GM20000 (cell line): ENCODE measurements at regions not wholly inside any gene's neighbourhood (a gene's known extent, or its start where the extent isn't known, plus 50 kb on each side); places are given as distances from the start of the nearest gene placed in this dataset.
"Not testable (repeated sequence)": the region's sequence is repeated elsewhere in the genome, so short reads cannot be mapped to it uniquely, and the experiment has no call there.

ENCODE experiments used
- DNase-seq: peaks from one replicate; pipeline ENCODE4 v3.0.0; 2012; ENCODE audit warnings: low spot score
- TF ChIP-seq, protein P1 (sequence below): IDR thresholded peaks from 2 replicates; pipeline ENCODE4 v1.5.1; 2012; ENCODE audit warnings: mild to moderate bottlenecking, control low read depth; ENCODE audit errors: extremely low read depth, missing control alignments

DNA sequence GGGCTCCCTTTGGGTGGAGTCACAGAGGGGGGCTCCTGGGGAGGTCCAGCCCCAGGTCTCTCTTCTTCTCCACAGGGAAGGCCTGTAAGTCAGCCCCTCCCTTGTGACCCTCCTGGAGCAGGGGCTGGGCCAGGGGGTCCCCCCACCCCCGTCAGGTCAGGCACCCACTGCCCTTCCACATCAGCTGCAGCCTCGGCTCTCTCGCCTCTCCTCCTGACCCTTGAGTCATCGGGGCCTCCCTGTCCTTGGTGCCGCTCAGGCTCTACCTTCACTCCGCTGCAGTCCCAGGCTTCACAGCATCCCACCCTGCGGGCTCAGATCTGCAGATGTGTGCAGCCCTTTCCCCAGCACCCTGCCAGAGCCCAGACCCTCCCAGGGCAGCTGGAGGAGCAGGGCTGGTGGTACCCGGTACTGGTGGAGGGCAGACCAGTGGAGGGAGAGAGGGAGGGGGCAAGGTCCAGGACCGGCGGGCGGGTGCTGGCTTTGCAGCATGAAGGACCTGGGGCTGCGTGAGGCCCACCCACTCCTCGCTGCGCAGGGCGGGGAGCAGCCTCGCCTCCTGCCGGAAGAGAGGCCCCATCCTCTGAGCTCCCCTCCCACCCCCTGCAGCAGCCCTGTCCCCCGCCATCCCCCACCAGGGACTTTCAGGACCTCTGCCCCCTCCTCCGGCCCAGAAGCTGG, 117.1 kb downstream of the FAM53A start:
- TF ChIP-seq, protein P1, sequence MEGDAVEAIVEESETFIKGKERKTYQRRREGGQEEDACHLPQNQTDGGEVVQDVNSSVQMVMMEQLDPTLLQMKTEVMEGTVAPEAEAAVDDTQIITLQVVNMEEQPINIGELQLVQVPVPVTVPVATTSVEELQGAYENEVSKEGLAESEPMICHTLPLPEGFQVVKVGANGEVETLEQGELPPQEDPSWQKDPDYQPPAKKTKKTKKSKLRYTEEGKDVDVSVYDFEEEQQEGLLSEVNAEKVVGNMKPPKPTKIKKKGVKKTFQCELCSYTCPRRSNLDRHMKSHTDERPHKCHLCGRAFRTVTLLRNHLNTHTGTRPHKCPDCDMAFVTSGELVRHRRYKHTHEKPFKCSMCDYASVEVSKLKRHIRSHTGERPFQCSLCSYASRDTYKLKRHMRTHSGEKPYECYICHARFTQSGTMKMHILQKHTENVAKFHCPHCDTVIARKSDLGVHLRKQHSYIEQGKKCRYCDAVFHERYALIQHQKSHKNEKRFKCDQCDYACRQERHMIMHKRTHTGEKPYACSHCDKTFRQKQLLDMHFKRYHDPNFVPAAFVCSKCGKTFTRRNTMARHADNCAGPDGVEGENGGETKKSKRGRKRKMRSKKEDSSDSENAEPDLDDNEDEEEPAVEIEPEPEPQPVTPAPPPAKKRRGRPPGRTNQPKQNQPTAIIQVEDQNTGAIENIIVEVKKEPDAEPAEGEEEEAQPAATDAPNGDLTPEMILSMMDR = no peak
- no peak for DNase-seq

- not testable (repeated sequence) for DNase-seq
These were observed 117.7 kb downstream of the FAM53A start for GRCh38 chr4:1566301-1566837.

- TF ChIP-seq, protein P1 = no peak
- DNase-seq = no peak
These were observed 118.4 kb downstream of the FAM53A start for GRCh38 chr4:1565598-1566295.

DNA sequence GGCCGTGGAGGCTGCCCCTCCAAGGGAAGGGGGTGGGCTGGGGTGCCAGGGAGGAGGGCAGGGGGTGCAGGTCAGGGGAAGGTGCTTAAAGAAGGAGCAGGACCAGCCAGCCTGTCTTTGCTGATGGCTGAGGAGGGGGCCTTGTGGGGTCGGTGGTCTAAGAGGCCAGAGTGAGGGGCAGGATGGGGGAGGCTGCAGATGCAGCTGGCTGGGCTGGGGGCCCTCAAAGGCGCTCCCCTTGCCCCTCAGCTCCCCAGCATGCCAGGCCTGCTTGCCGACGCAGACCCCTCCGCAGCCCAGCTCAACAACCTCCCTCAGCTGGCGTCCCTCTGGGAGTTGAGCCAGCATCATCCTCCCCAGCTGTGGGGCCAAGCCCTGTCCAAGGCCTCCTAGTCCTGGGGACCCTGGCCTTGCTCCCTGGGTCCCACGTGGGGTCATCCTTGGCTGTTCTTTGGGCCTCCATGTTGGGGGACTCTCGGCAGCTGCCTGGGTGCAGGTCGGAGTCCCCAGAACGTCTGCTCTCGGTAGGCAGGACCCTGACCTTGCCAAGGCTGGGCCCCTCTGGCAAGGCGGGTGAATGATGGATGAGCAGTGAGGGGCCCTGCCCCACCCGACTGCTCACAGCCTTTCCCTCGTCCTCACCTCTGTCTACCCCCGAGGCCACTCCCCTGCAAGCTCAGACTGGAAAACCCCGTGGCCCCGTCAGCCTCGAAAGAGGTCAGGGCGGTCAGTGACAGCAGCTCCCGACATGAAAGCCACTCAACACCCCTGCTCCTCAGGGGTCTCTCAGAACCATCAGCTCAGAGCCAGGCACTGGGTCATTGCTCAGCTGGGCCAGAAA, 119.4 kb downstream of the FAM53A start:
- TF ChIP-seq, protein P1 = no peak
- no peak for DNase-seq

DNA sequence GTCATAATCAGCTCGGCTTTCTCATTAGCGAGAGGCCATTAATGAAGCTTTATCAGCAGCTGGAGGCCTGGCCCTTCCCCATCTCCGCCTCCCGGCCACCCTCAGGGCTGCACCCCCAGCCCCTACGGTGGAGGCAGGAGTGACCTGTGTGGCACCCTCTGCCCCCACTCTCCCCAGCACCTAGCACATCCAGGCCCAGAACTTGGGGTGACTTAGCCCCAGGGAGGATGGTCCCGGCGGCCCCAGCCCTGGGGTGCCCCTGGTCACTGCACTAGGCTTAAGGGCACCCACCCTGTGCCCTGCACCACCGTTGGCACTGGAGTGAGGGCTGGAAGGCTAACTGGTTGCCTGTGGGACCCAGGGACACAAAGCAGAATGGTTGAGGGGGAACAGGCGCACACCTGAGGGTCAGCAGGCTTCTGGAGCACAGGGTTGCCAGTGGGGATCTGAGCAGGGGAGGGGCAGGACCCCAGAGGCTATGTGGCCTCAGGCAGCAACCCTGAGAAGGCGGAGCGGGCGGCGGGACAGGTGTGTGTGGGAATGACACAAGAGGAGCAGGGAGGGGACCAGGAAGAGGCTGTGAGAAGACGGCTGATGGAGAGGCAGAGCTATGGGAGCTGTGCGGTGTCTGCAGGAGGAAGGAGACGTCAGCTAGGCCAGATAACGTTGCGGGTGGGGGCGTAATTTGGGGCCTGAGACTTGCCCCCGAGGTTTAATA, 120.2 kb downstream of the FAM53A start:
- DNase-seq = no peak
- TF ChIP-seq, protein P1 = no peak

- DNase-seq = no peak
- TF ChIP-seq, protein P1 = no peak
These were observed 120.9 kb downstream of the FAM53A start for GRCh38 chr4:1563241-1563640.

DNA sequence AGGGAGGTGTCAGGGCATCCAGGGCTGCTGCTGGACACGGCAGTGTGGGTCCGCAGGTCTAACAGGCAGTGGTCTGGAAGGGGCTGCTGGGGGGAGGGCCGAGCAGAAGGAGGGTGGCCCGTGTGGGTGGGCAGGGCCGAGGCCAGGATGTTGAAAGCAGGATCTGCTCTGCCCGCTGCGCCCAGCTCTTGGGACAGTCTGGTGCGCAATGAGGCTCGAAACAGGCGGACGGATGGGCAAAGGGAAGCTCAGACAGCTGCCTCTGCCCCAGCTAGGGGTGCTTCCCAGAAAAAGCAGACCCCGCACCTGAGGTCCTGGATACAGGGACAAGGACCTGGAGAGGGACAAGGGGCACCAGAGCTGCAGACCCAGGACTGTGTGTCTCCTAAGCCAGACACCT, 121.3 kb downstream of the FAM53A start:
- no peak for DNase-seq
- TF ChIP-seq, protein P1 = no peak
